GM21390 (cell line): ENCODE measurements at regions not wholly inside any gene's neighbourhood (a gene's known extent, or its start where the extent isn't known, plus 50 kb on each side); places are given as distances from the start of the nearest gene placed in this dataset.
"Not testable (repeated sequence)": the region's sequence is repeated elsewhere in the genome, so short reads cannot be mapped to it uniquely, and the experiment has no call there.

Experiments used
- ATAC-seq: cut with Tn5 transposase; IDR thresholded peaks from one replicate; pipeline ENCODE4 v1.9.1; 2021; ENCODE audit not compliant: unreplicated experiment

DNA sequence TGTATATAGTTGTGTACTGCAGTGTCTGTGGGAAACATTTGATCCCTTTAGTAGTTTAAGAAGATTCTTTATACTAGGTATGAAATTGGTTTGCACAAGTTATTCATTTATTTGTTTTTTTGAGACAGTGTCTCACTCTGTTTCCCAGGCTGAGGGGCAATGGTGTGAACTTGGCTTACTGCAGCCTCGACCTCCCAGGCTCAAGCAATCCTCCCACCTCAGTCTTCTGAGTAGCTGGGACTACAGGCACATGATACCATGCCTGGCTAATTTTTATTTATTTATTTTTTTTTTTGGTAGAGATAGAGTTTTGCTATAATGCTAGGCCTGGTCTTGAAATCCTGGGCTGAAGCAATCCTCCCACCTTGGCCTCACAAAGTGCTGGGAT lies 209.4 kb downstream of the RASSF9 start:
- ATAC-seq = no peak

DNA sequence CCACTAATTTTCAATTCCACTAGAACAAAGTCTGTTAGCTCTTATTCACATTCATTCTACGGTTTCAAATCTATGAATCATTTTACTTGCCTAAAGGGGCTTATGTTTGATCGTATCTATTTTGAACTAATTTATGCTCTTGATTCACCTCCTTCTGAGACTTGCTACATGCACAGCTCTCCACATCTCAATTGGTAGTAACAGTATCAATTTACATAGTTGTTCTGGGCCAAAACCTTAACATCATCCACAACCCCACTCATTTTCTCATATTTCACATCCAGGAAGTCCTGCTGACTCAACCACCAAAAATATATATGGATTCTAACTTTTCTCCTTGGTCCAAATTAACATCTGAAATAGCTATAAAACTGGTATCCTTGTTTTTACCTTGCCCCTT lies 208.6 kb downstream of the RASSF9 start:
- ATAC-seq = no peak

DNA sequence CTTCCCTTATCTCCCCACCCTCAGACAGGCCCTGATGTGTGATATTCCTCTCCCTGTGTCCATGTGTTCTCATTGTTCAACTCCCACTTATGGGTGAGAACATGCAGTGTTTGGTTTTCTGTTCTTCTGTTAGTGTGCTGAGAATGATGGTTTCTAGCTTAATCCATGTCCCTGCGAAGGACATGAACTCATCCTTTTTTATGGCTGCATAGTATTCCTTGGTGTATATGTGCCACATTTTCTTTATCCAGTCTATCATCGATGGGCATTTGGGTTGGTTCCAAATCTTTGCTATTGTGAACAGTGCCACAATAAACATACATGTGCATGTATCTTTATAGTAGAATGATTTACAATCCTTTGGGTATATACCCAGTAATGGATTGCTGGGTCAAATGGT lies 207.6 kb downstream of the RASSF9 start:
- not testable (repeated sequence) for ATAC-seq

DNA sequence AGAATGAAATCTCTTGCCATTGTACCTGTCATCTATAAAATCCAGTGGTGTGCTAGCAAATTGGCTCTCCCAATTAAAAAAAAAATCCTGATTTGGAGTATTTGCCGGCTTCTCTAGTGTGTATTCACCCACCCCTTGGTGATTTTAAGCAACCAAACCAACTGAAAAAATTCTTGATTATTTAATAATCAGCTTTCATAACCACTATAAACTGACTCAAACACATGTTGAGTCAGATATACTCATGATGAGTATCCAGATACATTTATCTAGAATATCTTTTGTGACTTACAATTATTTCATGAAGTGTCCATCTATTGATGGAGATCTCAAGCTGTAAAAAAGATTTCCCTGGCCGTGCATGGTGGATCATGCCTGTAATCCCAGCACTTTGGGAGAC lies 205.4 kb downstream of the RASSF9 start:
- no peak for ATAC-seq

DNA sequence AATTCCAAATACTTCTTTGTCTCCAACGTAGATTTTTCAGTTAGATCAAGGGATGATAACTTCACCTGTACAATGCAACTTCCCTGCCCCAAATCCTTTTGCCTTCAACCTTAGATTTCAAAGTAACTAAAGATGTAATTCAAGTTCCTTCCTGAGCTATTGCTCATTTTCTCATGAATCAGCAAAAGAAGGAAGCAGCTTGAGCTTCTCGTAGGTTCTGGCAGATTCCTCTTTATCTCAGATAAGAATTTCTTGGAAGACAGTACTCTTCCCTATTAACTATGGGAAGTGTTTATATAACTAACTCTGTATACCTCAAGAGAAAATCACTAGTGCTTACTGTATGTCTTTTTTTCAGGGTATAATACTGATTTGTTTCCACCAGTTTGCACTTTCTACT lies 203.8 kb downstream of the RASSF9 start:
- no peak for ATAC-seq

DNA sequence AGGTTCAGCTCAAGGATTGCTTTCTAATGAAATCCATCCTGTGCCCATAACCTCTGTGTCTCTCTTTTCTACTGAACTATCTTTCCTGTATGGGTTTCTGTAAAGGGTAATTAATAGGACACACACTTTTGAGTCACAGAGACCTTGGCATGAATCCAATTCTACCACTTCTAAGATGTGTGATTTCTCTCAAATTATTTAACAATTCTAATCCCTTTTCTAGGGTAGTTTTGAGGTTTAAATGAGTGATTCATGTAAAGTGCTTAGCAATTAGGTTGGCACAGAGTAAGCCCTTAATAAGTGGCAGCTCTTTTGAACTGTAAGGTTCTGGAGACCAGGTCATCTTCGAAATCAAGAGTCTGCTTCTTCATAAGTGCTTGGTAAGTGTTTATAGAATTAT lies 202.7 kb downstream of the RASSF9 start:
- ATAC-seq = no peak

DNA sequence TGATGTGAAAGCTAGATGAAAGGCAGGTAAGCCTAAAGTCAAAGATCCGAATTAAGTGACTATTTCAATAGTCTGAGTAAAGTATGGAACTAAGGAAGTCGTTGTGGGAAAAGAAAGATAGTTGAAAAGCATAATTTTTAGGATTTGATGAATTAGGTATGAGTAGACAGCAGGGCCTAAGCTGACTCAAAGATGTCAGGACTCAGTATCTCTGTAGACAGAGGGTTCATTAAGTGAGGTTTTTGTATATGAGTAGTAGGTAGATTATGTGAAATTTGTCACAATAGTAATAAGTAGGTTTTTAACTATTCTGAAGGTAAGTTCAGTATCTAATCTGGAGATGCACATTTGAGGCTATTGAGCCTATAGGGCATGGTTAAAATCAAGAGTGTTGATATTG lies 196.4 kb downstream of the RASSF9 start:
- ATAC-seq = no peak

DNA sequence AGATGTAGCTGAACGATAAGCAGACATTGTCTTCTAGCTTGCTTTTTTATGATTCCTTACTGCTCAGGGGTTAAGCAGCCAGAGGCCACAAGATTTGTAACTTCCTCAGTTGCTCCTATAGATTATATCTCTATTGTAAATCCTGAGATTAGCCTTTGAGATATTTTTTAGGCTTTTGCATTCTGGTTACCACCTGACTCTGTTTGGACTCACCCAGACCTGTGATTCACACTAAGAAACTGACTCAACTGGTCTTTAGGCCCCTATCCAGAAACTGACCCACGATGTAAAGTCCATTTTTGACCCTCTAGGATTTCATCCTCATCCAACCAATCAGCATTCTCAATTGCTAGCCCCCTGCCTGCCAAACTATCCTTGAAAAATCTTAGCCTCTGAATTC lies 194.4 kb downstream of the RASSF9 start:
- no peak for ATAC-seq

DNA sequence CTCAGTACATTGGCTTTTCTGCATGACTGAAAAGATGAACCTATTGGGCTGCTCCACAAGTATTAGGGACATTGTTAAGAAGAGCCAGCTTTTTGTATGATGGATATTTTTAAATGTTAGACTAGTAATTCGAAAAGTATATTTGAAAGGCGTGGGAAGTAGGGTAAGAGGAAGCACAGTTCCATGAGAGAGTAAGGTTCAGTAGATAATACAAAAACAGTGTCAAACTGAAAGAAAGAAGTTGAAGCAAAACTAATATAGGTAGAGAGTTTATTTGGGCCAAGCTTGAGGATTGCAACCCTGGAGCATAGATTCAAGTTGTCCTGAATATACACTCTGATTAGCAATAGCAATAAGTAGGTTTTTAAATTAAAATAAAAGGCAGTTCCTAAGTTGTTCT lies 193.9 kb downstream of the RASSF9 start:
- ATAC-seq = no peak

DNA sequence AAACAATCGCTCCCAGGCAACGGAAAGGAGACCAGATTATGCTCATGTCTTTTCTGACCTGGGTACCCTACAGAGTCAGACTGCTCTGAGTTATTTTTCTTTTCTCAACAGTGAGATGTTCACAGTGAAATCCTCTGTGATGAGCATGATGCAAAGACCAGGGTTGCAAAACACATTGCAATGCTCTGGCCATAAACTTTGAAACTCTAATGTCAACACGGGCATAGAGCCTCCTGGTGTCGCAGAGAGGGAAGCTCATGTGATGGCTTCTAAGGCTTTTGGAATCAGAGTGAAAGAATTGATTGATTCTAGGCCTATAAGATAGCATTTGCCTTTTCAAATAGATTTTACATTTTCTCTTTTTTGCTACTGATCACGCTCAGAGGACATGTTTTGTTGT lies 193.4 kb downstream of the RASSF9 start:
- no peak for ATAC-seq

DNA sequence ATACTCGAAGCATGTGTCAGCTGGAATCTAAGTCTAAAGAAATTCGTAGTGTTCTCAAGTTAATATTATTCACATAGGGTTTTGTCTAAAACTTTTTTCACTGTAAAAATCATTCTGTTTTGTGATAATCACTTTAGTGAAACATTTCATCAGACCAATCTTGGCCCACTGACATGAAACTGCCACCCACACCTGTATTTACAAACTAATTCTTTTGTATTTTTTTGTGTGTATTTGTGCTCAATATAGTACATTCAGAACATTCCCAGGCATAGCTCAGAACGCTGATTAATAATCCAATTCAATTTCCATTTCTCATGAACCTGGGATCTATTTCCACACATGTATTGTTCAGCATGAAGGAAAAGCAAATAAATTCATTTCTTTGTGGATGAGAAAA lies 191.7 kb downstream of the RASSF9 start:
- ATAC-seq = no peak

DNA sequence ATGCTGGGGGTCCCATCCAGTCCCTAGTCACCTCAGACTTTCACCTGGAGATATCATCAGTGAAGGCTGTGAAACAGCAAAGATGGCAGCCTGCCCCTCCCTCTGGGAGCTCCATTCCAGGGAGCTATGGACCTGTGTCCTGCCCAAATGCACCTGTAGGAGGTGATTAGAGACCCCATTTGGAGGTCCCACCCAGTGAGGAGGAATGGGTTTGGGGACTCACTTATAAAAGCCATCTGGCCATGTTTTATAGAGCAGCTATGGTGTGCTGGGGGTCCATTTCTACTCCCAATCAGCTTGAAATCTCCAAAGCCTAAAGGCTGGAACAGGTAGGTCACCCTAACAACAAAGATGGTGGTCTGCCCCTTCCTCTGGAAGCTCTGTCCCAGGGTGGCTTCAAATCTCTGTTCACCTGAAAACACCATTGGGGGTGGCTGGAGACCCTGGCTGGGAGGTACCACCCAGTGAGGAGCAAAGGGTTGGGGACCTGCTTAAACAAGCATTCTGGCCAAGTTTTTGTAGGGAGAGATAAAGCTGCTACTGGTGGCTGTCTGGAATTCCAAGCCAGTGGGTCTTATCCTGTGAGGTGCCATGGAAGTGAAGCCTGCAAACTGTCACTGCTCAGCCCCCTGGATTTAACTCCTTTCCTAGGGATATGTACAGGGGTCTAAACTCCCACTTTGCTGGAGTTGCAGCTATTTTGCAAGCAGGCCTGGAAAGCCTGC lies 182.3 kb downstream of the RASSF9 start:
- no peak for ATAC-seq

DNA sequence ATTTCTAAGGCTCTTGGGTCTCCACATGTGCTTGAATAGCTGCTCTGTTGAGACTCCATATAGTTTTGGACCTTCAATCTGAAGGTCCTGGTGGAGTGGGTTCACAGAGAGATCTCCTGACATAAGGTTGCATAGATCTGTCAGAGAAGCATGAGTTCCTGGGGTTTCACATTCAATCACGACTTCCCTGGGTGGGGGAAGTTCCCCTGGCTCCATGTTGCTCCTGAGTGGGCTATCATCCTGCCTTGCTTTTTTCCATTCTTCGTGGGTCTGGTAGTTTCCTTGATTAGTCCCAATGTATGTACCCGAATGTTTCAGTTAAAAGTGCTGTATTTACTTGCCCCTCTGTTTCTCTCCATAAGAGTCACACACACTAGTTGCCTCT lies 181.8 kb downstream of the RASSF9 start:
- ATAC-seq = no peak

DNA sequence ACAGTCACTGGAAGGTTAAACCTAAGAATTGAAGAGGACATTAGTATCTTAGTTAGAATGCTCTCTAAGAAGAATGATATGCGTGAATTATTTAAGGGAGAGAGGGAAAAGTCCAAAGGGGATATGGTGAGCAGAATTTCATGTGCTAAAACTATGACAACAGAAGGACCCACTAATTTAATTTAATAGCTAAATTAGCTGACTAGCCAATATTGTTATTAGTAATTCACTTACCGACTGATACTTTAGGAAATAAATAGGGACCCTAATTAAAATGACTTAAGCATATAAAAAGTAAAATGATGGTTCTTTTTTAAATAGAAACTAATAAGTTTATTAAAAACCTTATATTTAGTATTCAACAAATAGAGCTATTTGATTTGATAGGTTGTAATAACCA lies 179.6 kb downstream of the RASSF9 start:
- no peak for ATAC-seq

DNA sequence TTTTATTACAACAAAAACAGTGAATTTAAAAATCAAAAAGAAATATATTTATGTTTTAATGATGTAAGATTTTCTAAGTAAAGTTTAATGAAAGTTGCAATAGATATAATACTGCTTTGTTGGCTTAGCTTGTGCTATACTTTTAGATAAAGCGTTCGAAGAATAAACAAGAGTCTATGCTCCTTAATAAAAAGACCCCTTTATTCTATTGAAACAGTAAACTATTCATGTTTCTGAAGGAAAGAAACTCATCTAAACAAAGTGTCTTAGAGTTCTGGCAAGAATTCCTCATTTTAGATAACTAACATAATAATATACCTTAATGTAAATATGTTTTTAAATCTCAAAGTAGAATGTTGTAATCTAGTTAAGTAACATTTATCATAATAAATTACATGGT lies 179.0 kb downstream of the RASSF9 start:
- no peak for ATAC-seq

DNA sequence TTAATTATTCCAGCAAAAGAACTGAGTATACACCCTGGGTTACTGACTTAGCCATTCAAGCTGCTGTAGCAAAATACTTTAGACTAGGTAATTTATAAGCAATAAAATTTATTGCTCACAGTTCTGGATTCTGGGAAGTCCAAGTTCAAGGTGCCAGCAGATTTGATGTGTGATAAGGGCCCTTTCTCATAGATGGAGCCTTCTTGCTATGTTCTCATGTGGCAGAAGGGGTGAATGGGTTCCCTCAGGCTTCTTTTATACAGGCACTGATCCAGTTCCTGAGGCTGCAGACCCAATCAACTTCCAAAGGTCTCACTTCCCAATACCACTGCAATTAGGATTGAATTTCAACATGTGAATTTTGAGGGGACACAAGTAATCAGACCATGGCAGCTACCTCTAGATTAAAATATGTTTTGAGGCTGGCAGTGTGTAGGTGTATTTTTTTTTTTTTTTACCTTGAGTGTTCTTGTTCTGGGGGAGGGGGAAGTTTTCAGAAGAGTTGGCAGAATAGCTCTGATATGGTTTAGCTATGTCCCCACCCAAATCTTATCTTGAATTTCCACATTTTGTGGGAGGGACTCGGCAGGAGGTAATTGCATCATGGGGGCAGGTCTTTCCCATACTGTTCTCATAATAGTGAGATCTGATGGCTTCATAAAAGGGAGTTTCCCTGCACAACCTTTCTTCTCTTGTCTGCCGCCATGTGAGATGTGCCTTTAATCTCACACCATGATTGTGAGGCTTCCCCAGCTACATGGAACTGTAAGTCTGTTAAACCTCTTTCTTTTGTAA lies 178.2 kb downstream of the RASSF9 start:
- ATAC-seq = no peak

DNA sequence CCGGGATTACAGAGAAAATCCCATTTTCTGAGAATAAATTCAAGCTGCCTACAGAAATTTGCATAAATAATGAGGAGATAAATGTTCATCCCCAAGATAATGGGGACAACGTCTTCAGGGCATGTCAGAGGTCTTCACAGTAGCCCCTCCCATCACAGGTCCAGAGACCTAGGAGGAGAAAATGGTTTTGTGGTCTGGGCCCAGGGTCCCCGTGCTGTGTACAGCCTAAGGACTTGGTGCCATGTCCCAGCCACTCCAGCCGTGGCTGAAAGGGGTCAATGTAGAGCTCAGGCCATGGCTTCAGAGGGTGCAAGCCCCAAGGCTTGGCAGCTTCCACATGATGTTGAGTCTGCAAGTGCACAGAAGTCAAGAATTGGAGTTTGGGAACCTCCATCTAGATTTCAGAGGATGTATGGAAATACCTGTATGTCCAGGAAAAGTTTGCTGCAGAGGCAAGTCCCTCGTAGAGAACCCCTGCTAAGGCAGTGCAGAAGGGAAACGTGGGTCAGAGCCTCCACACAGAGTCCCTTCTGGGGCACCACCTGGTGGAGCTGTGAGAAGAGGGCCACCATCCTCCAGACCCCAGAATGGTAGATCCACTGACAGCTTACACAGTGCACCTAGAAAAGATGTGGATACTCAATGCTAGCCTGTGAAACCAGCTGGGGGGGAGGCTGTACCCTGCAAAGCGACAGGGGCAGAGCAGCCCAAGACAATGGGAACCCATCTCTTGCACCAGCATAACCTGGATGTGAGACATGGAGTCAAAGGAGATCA lies 176.3 kb downstream of the RASSF9 start:
- no peak for ATAC-seq

DNA sequence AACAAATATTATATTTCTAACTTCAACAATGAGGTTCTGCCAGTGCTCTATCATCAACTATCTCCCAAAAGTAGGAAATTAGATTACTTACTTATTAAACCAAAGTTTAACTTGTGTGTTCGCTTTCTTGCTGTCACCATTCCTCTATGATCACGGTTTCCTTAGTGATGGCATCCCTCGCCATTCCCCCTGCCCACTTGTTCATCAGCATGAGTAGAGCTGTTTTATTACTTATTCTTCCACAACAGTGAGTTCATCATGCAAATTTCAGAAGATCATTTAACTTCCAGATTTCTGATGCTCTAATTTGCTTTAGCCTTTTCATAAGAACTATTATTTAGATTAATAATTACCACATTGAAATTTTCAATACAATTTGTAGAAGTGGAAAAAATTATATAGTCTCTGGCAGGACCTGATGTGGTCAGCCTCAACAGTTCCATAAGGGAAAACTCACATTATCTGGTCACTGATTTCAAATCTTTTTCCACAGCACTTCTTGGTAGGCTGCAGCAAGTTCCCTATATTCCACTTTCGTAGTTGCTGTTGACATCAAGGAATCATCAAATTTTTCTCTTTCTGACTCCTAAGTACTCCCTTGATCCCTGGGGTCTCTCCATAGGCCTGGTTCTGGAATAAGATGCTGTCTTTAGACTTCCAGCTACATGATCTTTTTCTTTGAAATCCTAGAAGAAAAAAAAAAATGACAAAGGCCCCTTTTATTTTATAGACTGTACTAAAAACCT lies 174.6 kb downstream of the RASSF9 start:
- ATAC-seq = no peak

DNA sequence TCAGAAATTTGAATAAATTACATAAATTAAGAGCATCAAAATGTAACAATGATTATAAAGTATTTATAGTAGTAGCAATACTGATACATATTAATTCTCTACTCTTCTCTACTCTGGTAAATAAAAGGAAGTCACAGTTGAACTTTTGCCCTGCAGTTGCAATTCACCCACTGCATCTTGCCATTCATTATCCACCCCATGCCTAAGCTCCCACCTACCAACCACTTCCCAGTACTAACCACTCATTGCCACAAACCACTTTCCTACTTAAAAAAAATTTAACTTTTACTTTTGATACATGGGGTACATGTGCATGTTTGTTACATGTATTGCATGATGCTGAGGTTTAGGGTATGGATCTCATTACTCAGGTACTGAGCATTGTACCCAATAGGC lies 174.0 kb downstream of the RASSF9 start:
- ATAC-seq = no peak

DNA sequence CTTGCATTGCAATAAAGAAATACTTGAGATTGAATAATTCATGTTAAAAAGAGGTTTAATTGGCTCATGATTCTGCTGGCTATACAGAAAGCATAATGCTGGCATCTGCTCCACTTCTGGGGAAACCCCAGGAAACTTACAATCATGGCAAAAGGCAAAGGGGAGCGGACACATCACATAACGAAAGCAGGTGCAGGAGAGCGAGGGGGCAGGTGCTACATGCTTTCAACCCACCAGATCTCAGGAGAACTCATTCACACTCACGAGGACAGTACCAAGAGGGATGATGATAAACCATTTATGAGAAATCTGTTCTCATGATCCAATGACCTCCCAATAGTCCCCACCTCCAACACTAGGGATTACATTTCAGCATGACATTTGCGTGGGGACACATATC lies 172.6 kb downstream of the RASSF9 start:
- ATAC-seq = no peak

DNA sequence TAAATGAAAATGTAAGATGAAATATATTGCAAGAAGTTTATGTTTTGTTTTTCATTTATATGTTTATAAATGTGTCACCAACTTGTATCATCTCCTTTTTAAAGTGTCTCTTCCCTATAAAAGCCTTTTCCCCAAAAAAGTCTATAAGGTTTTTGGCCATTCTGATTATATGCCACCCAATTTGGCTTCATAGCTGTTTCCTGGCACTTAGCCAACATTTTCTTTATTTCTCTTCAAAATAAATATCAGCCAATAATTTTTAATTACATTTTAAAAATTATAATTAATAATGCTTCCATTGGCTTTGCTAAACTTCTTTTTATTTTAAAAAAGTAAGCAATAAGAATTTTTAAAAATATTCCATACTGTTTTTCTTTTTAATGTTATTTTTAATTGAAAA lies 171.8 kb downstream of the RASSF9 start:
- no peak for ATAC-seq
